MM.1S (cell line): ENCODE measurements at regions not wholly inside any gene's neighbourhood (a gene's known extent, or its start where the extent isn't known, plus 50 kb on each side); places are given as distances from the start of the nearest gene placed in this dataset.

ENCODE experiments used
- DNase-seq: peaks from one replicate; pipeline ENCODE4 v3.0.0-alpha.2; 2015
- H2AFZ ChIP-seq: fragments of 300-600 bp; sonication (generic); 2 replicates; pipeline ENCODE4 v1.6.0; 2016; ENCODE audit warnings: antibody characterized with exemption, low read length
- H3F3A ChIP-seq: fragments of 300-600 bp; sonication (generic); 2 replicates; pipeline ENCODE4 v1.6.1; 2016; ENCODE audit warnings: mild to moderate bottlenecking, antibody characterized with exemption, low read length, moderate library complexity, mixed read lengths; ENCODE audit not compliant: insufficient read depth
- H3K27ac ChIP-seq: fragments of 300-600 bp; sonication (generic); 2 replicates; pipeline ENCODE4 v1.5.1; 2016; ENCODE audit warnings: mild to moderate bottlenecking, low read length
- H3K27me3 ChIP-seq: fragments of 300-600 bp; sonication (generic); replicated peaks from 2 replicates; pipeline ENCODE4 v1.6.0; 2016; ENCODE audit warnings: low read length; ENCODE audit not compliant: insufficient read depth
- H3K36me3 ChIP-seq: fragments of 300-600 bp; sonication (generic); replicated peaks from 2 replicates; pipeline ENCODE4 v1.6.1; 2016; ENCODE audit warnings: mild to moderate bottlenecking, low read length, mixed read lengths; ENCODE audit not compliant: insufficient read depth
- H3K4me1 ChIP-seq: fragments of 300-600 bp; sonication (generic); 2 replicates; pipeline ENCODE4 v1.6.1; 2016; ENCODE audit warnings: low read length, mixed read lengths
- H3K4me2 ChIP-seq: fragments of 300-600 bp; sonication (generic); 2 replicates; pipeline ENCODE4 v1.6.0; 2016; ENCODE audit warnings: low read depth, low read length
- H3K4me3 ChIP-seq: fragments of 300-600 bp; sonication (generic); 2 replicates; pipeline ENCODE4 v1.5.1; 2016; ENCODE audit warnings: low read length, mixed read lengths
- H3K79me2 ChIP-seq: fragments of 300-600 bp; sonication (generic); 2 replicates; pipeline ENCODE4 v1.6.1; 2016; ENCODE audit warnings: mixed run types, low read length, mixed read lengths
- H3K9ac ChIP-seq: fragments of 300-600 bp; sonication (generic); 2 replicates; pipeline ENCODE4 v1.6.1; 2016; ENCODE audit warnings: low read length, mixed read lengths
- H3K9me2 ChIP-seq: fragments of 300-600 bp; sonication (generic); replicated peaks from 2 replicates; pipeline ENCODE4 v1.6.1; 2016; ENCODE audit warnings: mild to moderate bottlenecking, low read length, mixed read lengths; ENCODE audit not compliant: insufficient read depth
- H3K9me3 ChIP-seq: fragments of 300-600 bp; sonication (generic); replicated peaks from 2 replicates; pipeline ENCODE4 v1.6.1; 2016; ENCODE audit warnings: mild to moderate bottlenecking, low read length, mixed read lengths; ENCODE audit not compliant: insufficient read depth
- H4K20me1 ChIP-seq: fragments of 300-600 bp; sonication (generic); 2 replicates; pipeline ENCODE4 v1.6.1; 2016; ENCODE audit warnings: mild to moderate bottlenecking, low read length, moderate library complexity, mixed read lengths; ENCODE audit not compliant: insufficient read depth
- EZH2 ChIP-seq: fragments of 300-600 bp; sonication (generic); optimal IDR thresholded peaks from 2 replicates; pipeline ENCODE3; 2017; ENCODE audit warnings: low read depth, mild to moderate bottlenecking, antibody characterized with exemption, low read length, mixed read lengths
- EZH2phosphoT487 ChIP-seq: fragments of 300-600 bp; sonication (generic); IDR thresholded peaks from 2 replicates; pipeline ENCODE4 v1.6.1; 2018; ENCODE audit warnings: antibody characterized with exemption, low read length
- TF ChIP-seq, protein P1 (sequence below): fragments of 300-600 bp; sonication (generic); IDR thresholded peaks from 2 replicates; pipeline ENCODE4 v1.5.1; 2016; ENCODE audit warnings: antibody characterized with exemption, low read length, mixed read lengths

DNA sequence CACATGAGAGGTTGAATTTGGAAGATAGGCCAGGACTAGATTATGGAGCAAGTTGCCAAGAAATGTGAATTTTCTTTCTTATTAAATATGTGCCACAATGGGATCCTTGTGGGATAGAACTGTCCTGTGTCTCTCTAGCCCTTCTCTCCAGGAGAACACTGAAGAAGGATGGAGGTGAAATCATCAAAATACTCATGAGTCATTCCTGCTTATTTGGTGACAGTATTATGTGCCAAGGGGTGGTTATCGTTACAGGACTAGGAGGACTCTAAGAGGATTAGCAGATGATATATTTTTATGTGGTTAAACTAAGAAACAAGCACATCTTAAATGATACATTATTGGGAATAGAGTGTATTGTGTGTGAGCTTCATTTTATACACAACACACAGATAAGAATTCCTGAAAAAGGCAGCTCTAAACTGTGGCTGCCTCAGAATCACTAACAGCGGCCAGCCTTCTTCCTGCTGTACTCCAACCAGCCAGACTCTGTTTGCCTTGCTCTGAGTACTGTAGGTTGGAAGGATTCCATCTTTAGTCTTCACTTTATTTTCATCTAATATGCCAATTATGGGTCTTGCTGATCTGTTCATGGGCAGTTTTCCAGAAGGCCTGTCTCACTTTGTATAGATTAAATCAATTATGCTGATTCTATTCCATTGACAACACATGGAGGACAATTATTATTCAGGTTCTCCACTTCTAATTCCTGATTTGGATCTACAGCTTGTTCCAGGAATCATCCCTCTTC is 325.8 kb downstream of the ABCC12 start:
- no peaks in the 10 kb centered on the region for H3K79me2 ChIP-seq
- no peaks in the 10 kb centered on the region for H4K20me1 ChIP-seq
- no peaks in the 10 kb centered on the region for H3K9me2 ChIP-seq
- H3K4me2 ChIP-seq, result no peak overlapping the region
- no peak overlapping the region for H3K4me3 ChIP-seq
- H3K27me3 ChIP-seq, result no peaks in the 10 kb centered on the region
- no peaks in the 10 kb centered on the region for H3F3A ChIP-seq
- H3K36me3 ChIP-seq, result no peaks in the 10 kb centered on the region
- no peak for TF ChIP-seq EZH2phosphoT487
- TF ChIP-seq, protein P1, sequence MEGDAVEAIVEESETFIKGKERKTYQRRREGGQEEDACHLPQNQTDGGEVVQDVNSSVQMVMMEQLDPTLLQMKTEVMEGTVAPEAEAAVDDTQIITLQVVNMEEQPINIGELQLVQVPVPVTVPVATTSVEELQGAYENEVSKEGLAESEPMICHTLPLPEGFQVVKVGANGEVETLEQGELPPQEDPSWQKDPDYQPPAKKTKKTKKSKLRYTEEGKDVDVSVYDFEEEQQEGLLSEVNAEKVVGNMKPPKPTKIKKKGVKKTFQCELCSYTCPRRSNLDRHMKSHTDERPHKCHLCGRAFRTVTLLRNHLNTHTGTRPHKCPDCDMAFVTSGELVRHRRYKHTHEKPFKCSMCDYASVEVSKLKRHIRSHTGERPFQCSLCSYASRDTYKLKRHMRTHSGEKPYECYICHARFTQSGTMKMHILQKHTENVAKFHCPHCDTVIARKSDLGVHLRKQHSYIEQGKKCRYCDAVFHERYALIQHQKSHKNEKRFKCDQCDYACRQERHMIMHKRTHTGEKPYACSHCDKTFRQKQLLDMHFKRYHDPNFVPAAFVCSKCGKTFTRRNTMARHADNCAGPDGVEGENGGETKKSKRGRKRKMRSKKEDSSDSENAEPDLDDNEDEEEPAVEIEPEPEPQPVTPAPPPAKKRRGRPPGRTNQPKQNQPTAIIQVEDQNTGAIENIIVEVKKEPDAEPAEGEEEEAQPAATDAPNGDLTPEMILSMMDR, result no peak
- TF ChIP-seq EZH2, result no peak
- H3K27ac ChIP-seq, result no peak overlapping the region
- no peaks in the 10 kb centered on the region for H3K9me3 ChIP-seq
- no peaks in the 10 kb centered on the region for H3K4me1 ChIP-seq
- no peak for DNase-seq
- no peak overlapping the region for H2AFZ ChIP-seq
- H3K9ac ChIP-seq, result no peak overlapping the region

DNA sequence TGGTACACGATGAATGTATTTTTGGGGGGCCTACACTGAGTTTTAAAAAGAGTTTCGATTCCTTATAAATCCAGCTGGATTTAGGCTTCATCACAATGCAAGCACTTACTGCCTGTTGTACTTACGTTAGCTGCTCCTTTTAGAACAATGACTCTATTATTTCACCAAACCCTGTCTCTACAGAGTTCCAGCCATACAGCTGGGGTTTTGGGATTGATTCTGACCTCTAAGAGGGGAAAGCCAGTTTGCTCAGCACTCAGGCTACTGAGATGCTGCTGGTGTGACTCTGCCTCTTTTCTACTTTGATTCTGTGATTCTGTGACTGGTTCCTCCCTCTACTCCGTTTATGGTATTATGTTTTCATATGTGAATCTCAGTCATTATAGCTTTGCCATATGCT is 329.7 kb downstream of the ABCC12 start:
- no peak overlapping the region for H2AFZ ChIP-seq
- no peaks in the 10 kb centered on the region for H3K9me3 ChIP-seq
- H3K36me3 ChIP-seq, result no peaks in the 10 kb centered on the region
- H3F3A ChIP-seq, result no peaks in the 10 kb centered on the region
- no peak for TF ChIP-seq EZH2phosphoT487
- no peak for TF ChIP-seq EZH2
- TF ChIP-seq, protein P1, result no peak
- no peak overlapping the region for H3K4me3 ChIP-seq
- H3K4me2 ChIP-seq, result no peak overlapping the region
- H3K9ac ChIP-seq, result no peak overlapping the region
- no peak for DNase-seq
- H3K4me1 ChIP-seq, result no peaks in the 10 kb centered on the region
- no peaks in the 10 kb centered on the region for H3K9me2 ChIP-seq
- H3K79me2 ChIP-seq, result no peaks in the 10 kb centered on the region
- H3K27me3 ChIP-seq, result no peaks in the 10 kb centered on the region
- no peaks in the 10 kb centered on the region for H4K20me1 ChIP-seq
- no peak overlapping the region for H3K27ac ChIP-seq

DNA sequence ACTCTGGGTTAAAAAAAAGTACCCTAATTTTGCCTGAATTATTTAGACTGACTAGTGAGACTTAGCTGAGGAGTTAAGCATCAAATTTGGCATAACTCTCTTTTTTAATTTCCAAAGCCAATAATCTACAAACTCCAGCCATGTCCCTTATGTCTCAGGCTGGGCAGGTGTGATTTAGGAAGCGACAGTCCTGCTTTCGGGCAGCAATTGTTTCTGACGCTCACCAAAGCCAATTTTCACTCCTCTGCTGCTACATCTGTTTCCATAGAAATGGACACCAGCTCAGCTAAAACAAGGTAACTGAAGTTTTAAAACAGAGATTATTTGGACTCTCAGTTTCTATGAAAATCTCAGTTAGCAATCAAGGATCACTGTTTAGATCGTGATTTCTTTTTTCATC is 338.7 kb downstream of the ABCC12 start:
- Histone ChIP-seq H3K27me3 (no peaks in the 10 kb centered on the region), H3K9me2 (no peaks in the 10 kb centered on the region), H3K27ac (no peak overlapping the region), H2AFZ (no peak overlapping the region), H3K79me2 (no peaks in the 10 kb centered on the region), H3K4me2 (no peak overlapping the region), H3K4me3 (no peak overlapping the region), H3K9me3 (no peaks in the 10 kb centered on the region; the same call in 1 of the 2 replicates), H3F3A (no peaks in the 10 kb centered on the region), H4K20me1 (no peaks in the 10 kb centered on the region), H3K4me1 (no peaks in the 10 kb centered on the region), H3K36me3 (no peaks in the 10 kb centered on the region), H3K9ac (no peak overlapping the region)
- TF ChIP-seq, protein P1, result no peak
- TF ChIP-seq EZH2phosphoT487 (no peak), EZH2 (no peak)
- DNase-seq, result peak; percentile 25
